ENCODE measurements at regions not wholly inside any gene's neighbourhood (a gene's known extent, or its start where the extent isn't known, plus 50 kb on each side); places are given as distances from the start of the nearest gene placed in this dataset.

- TF ChIP-seq POLR2A (IDR thresholded peaks at IDR 0.05) = no peak
- no peak for TF ChIP-seq CTCF (IDR thresholded peaks at IDR 0.05)
Measured at GRCh38 chr14:65922142-65922541, 509.6 kb downstream of the FUT8 start.

All from body of pancreas (tissue), 4 donors.